HCT116 (cell line): ENCODE measurements at regions not wholly inside any gene's neighbourhood (a gene's known extent, or its start where the extent isn't known, plus 50 kb on each side); places are given as distances from the start of the nearest gene placed in this dataset.

Experiments used
- CEBPB ChIP-seq: IDR thresholded peaks from 2 replicates; pipeline ENCODE4 v1.6.1; 2012; ENCODE audit warnings: low read depth
- EZH2 ChIP-seq: fragments of 200-600 bp; sonication (generic); IDR thresholded peaks from 2 replicates; pipeline ENCODE4 v1.6.1; 2017; ENCODE audit warnings: antibody characterized with exemption, mixed run types
- EZH2phosphoT487 ChIP-seq: fragments of 200-600 bp; IDR thresholded peaks from 2 replicates; pipeline ENCODE4 v1.6.1; 2018; ENCODE audit warnings: antibody characterized with exemption, borderline replicate concordance
- JUND ChIP-seq: IDR thresholded peaks from 2 replicates; pipeline ENCODE4 v1.6.1; 2012
- POLR2A ChIP-seq: IDR thresholded peaks from 2 replicates; pipeline ENCODE4 v1.7.0; 2011; ENCODE audit warnings: borderline replicate concordance; ENCODE audit not compliant: insufficient read depth, insufficient read length; ENCODE audit errors: extremely low read depth
- POLR2AphosphoS5 ChIP-seq: IDR thresholded peaks from 2 replicates; pipeline ENCODE4 v1.6.1; 2011; ENCODE audit warnings: mild to moderate bottlenecking, low read depth, low read length, moderate library complexity
- RAD21 ChIP-seq: IDR thresholded peaks from 2 replicates; pipeline ENCODE4 v1.6.1; 2012; ENCODE audit warnings: low read depth, mild to moderate bottlenecking
- SP1 ChIP-seq: IDR thresholded peaks from 2 replicates; pipeline ENCODE4 v1.6.1; 2012; ENCODE audit warnings: low read depth
- YY1 ChIP-seq: IDR thresholded peaks from 2 replicates; pipeline ENCODE4 v1.6.1; 2011; ENCODE audit warnings: low read length, low read depth, moderate library complexity, mild to moderate bottlenecking; ENCODE audit not compliant: insufficient replicate concordance; ENCODE audit errors: extremely low read depth
- ZNF274 ChIP-seq: fragments of 200-500 bp; sonication (Bioruptor generic); IDR thresholded peaks from 2 replicates; pipeline ENCODE4 v1.6.1; 2014; ENCODE audit warnings: mild to moderate bottlenecking, low read depth, low read length, inconsistent platforms
- TF ChIP-seq, protein P1 (sequence below), 3 experiments: fragments of 200-600 bp in 1 of 3; sonication (generic) in 1 of 3; IDR thresholded peaks in 2 of 3; conservative IDR thresholded peaks in 1 of 3; 2 replicates each; pipeline ENCODE4 v1.5.1; 2012 to 2017; ENCODE audit warnings: low read depth in 2 of 3, low read length in 2 of 3, antibody characterized with exemption in 1 of 3, borderline replicate concordance in 1 of 3, control low read depth in 1 of 3, mild to moderate bottlenecking in 1 of 3, mixed read lengths in 1 of 3, mixed run types in 1 of 3, moderate library complexity in 1 of 3; ENCODE audit not compliant: insufficient read depth in 1 of 3
- TF ChIP-seq, protein P2 (sequence below): IDR thresholded peaks from 2 replicates; pipeline ENCODE4 v1.6.1; 2012
- TF ChIP-seq, protein P3 (sequence below): IDR thresholded peaks from 2 replicates; pipeline ENCODE4 v1.6.1; 2012; ENCODE audit warnings: low read depth
- TF ChIP-seq, protein P4 (sequence below): IDR thresholded peaks from 2 replicates; pipeline ENCODE4 v1.6.1; 2011; ENCODE audit warnings: mild to moderate bottlenecking, low read length, moderate library complexity; ENCODE audit not compliant: insufficient replicate concordance; ENCODE audit errors: extremely low read depth

DNA sequence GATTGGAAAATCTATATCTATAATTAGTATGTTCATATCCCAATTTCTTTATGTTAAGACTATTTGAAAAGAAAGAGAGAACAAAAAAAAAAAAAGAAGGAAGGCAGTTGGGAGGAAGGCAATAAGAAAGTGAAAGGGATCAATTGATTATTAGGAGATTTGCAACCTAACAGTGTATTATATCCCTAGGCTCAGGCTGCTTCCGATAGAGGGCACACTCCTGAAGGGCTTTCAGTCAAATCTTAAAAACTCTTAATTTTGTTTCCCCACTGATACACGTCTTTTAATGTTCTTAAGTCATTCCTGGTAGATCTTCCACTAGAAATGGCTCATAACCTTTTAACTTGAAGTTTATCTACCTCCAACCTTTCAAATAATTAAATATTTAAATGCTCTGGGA lies 763.9 kb downstream of the BCL11A start:
- TF ChIP-seq, protein P1, sequence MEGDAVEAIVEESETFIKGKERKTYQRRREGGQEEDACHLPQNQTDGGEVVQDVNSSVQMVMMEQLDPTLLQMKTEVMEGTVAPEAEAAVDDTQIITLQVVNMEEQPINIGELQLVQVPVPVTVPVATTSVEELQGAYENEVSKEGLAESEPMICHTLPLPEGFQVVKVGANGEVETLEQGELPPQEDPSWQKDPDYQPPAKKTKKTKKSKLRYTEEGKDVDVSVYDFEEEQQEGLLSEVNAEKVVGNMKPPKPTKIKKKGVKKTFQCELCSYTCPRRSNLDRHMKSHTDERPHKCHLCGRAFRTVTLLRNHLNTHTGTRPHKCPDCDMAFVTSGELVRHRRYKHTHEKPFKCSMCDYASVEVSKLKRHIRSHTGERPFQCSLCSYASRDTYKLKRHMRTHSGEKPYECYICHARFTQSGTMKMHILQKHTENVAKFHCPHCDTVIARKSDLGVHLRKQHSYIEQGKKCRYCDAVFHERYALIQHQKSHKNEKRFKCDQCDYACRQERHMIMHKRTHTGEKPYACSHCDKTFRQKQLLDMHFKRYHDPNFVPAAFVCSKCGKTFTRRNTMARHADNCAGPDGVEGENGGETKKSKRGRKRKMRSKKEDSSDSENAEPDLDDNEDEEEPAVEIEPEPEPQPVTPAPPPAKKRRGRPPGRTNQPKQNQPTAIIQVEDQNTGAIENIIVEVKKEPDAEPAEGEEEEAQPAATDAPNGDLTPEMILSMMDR (IDR thresholded peaks at IDR 0.05 in 2 of 3, conservative IDR thresholded peaks at IDR 0.05 in 1 of 3; ENCODE audit: borderline replicate concordance in 1 of 3, insufficient read depth in 1 of 3, low read depth in 2 of 3, low read length in 2 of 3): no peak
- TF ChIP-seq POLR2AphosphoS5 (no peak), JUND (no peak), POLR2A (no peak), EZH2 (no peak), CEBPB (no peak), YY1 (no peak), EZH2phosphoT487 (no peak), RAD21 (no peak), ZNF274 (no peak), SP1 (no peak)
- TF ChIP-seq, protein P2, sequence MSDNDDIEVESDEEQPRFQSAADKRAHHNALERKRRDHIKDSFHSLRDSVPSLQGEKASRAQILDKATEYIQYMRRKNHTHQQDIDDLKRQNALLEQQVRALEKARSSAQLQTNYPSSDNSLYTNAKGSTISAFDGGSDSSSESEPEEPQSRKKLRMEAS: no peak
- TF ChIP-seq, protein P3, sequence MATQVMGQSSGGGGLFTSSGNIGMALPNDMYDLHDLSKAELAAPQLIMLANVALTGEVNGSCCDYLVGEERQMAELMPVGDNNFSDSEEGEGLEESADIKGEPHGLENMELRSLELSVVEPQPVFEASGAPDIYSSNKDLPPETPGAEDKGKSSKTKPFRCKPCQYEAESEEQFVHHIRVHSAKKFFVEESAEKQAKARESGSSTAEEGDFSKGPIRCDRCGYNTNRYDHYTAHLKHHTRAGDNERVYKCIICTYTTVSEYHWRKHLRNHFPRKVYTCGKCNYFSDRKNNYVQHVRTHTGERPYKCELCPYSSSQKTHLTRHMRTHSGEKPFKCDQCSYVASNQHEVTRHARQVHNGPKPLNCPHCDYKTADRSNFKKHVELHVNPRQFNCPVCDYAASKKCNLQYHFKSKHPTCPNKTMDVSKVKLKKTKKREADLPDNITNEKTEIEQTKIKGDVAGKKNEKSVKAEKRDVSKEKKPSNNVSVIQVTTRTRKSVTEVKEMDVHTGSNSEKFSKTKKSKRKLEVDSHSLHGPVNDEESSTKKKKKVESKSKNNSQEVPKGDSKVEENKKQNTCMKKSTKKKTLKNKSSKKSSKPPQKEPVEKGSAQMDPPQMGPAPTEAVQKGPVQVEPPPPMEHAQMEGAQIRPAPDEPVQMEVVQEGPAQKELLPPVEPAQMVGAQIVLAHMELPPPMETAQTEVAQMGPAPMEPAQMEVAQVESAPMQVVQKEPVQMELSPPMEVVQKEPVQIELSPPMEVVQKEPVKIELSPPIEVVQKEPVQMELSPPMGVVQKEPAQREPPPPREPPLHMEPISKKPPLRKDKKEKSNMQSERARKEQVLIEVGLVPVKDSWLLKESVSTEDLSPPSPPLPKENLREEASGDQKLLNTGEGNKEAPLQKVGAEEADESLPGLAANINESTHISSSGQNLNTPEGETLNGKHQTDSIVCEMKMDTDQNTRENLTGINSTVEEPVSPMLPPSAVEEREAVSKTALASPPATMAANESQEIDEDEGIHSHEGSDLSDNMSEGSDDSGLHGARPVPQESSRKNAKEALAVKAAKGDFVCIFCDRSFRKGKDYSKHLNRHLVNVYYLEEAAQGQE: no peak
- TF ChIP-seq, protein P4, sequence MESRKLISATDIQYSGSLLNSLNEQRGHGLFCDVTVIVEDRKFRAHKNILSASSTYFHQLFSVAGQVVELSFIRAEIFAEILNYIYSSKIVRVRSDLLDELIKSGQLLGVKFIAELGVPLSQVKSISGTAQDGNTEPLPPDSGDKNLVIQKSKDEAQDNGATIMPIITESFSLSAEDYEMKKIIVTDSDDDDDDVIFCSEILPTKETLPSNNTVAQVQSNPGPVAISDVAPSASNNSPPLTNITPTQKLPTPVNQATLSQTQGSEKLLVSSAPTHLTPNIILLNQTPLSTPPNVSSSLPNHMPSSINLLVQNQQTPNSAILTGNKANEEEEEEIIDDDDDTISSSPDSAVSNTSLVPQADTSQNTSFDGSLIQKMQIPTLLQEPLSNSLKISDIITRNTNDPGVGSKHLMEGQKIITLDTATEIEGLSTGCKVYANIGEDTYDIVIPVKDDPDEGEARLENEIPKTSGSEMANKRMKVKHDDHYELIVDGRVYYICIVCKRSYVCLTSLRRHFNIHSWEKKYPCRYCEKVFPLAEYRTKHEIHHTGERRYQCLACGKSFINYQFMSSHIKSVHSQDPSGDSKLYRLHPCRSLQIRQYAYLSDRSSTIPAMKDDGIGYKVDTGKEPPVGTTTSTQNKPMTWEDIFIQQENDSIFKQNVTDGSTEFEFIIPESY: no peak
